ENCODE measurements at regions not wholly inside any gene's neighbourhood (a gene's known extent, or its start where the extent isn't known, plus 50 kb on each side); places are given as distances from the start of the nearest gene placed in this dataset.

DNA sequence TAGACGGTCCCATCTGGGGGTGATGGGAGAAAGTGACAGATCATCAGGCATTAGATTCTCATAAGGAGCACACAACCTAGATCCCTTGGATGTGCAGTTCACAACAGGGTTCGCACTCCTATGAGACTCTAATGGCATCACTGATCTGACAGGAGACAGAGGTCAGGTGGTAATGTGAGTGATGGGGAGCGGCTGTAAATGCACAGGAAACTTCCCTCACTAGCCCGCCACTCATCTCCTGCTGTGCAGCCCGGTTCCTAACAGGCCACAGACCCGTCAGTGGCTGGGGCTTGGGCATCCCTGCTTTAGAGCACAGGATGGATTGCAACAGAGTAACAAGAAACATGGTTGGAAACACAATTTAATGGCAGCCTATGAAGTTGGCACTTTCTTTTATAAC, 172.6 kb upstream of the VCX3A start:
- Histone ChIP-seq H3K36me3 (ENCODE audit: insufficient read depth in 1 of 2, low read depth in 1 of 2) (no peaks in the 10 kb centered on the region), H3K4me1 (no peaks in the 10 kb centered on the region), H3K27me3 (ENCODE audit: insufficient read depth in 3 of 3, low read length in 2 of 3) (no peaks in the 10 kb centered on the region), H3K27ac (no peak overlapping the region), H3K4me3 (no peak overlapping the region), H3K9me3 (no peaks in the 10 kb centered on the region)
- no peak for DNase-seq
- 61 to 65% (median 65%) methylated on average over 6 of the region's 6 CpGs for WGBS, 3 donors
- ATAC-seq = no peak
- intact Hi-C loops (cut with DNase I) = no loop called here
- TF ChIP-seq, protein P1, sequence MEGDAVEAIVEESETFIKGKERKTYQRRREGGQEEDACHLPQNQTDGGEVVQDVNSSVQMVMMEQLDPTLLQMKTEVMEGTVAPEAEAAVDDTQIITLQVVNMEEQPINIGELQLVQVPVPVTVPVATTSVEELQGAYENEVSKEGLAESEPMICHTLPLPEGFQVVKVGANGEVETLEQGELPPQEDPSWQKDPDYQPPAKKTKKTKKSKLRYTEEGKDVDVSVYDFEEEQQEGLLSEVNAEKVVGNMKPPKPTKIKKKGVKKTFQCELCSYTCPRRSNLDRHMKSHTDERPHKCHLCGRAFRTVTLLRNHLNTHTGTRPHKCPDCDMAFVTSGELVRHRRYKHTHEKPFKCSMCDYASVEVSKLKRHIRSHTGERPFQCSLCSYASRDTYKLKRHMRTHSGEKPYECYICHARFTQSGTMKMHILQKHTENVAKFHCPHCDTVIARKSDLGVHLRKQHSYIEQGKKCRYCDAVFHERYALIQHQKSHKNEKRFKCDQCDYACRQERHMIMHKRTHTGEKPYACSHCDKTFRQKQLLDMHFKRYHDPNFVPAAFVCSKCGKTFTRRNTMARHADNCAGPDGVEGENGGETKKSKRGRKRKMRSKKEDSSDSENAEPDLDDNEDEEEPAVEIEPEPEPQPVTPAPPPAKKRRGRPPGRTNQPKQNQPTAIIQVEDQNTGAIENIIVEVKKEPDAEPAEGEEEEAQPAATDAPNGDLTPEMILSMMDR (IDR thresholded peaks at IDR 0.05) = no peak

DNA sequence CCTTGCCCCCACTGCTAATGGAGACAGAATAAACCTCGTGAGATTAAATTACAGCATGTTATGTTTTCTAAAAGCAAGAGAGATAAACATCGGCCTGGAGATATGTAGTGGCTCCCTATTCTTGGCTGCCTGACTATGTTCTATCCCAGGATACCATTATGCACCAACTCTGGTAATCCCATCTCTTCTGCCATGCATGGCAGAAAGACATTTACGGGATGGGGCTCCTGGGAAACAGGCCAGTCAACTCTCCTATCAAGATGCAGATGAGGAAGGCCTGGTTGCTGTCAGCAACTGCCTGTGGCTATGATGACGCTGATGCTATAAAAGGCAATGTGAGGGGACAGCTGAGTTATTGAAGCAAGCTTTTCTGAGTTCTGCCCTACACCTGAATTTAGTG, 166.2 kb upstream of the VCX3A start:
- no peak overlapping the region for H3K27ac ChIP-seq
- ATAC-seq (no peak), DNase-seq (no peak)
- 82 to 93% (median 84%) methylated on average over 4 of the region's 4 CpGs for WGBS, 3 donors
- no peaks in the 10 kb centered on the region for H3K36me3 ChIP-seq (ENCODE audit: insufficient read depth in 1 of 2, low read depth in 1 of 2)
- no peaks in the 10 kb centered on the region for H3K27me3 ChIP-seq (ENCODE audit: insufficient read depth in 3 of 3, low read length in 2 of 3)
- H3K4me1 ChIP-seq = no peaks in the 10 kb centered on the region
- TF ChIP-seq, protein P1 (IDR thresholded peaks at IDR 0.05) = no peak
- intact Hi-C loops (cut with DNase I) = no loop called here
- H3K4me3 ChIP-seq = no peak overlapping the region
- H3K9me3 ChIP-seq = no peaks in the 10 kb centered on the region

GRCh38 chrX:6695717-6696116, 160.8 kb upstream of the VCX3A start:
- Histone ChIP-seq H3K27me3 (ENCODE audit: insufficient read depth in 3 of 3, low read length in 2 of 3) (no peaks in the 10 kb centered on the region), H3K36me3 (ENCODE audit: insufficient read depth in 1 of 2, low read depth in 1 of 2) (no peaks in the 10 kb centered on the region), H3K4me1 (no peaks in the 10 kb centered on the region), H3K4me3 (no peak overlapping the region), H3K27ac (no peak overlapping the region), H3K9me3 (no peaks in the 10 kb centered on the region)
- DNase-seq = no peak
- ATAC-seq = no peak
- TF ChIP-seq, protein P1 (IDR thresholded peaks at IDR 0.05) = no peak
- WGBS, 3 donors = 59 to 71% (median 71%) methylated on average over 5 of the region's 5 CpGs
- intact Hi-C loops (cut with DNase I) = no loop called here

- WGBS, 3 donors = 47 to 57% (median 55%) methylated on average over 4 of the region's 4 CpGs
- H3K4me3 ChIP-seq = no peak overlapping the region
- no peaks in the 10 kb centered on the region for H3K36me3 ChIP-seq (ENCODE audit: insufficient read depth in 1 of 2, low read depth in 1 of 2)
- no peak for DNase-seq
- H3K4me1 ChIP-seq = no peaks in the 10 kb centered on the region
- H3K27ac ChIP-seq = no peak overlapping the region
- intact Hi-C loops (cut with DNase I) = no loop called here
- TF ChIP-seq, protein P1 (IDR thresholded peaks at IDR 0.05) = no peak
- no peaks in the 10 kb centered on the region for H3K27me3 ChIP-seq (ENCODE audit: insufficient read depth in 3 of 3, low read length in 2 of 3)
- ATAC-seq = no peak
- no peaks in the 10 kb centered on the region for H3K9me3 ChIP-seq
These were observed 160.1 kb upstream of the VCX3A start for GRCh38 chrX:6694977-6695376.

DNA sequence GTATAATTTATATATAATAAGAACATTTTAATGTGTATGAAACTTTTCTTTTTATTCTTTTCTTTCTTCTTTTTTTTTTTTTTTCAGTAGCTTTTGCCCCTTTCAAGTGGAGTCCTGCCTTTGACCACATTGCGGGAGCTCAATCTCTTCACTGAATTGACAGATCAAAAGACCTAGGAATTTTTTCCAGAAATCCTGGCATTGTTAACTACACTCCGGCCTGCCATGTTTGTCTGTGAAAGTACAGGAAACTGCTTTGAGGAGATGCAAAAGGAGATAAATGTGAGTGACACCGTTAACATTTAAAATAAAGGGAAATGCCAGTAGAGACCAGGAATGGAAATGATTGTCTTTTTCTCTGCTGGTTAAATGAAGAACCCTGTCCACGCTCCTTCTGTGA, 159.3 kb upstream of the VCX3A start:
- WGBS, 3 donors = 53 to 65% (median 54%) methylated on average over 4 of the region's 4 CpGs
- intact Hi-C loops (cut with DNase I) = no loop called here
- DNase-seq = no peak
- H3K36me3 ChIP-seq (ENCODE audit: insufficient read depth in 1 of 2, low read depth in 1 of 2) = no peaks in the 10 kb centered on the region
- H3K4me1 ChIP-seq = no peaks in the 10 kb centered on the region
- H3K27me3 ChIP-seq (ENCODE audit: insufficient read depth in 3 of 3, low read length in 2 of 3) = no peaks in the 10 kb centered on the region
- H3K27ac ChIP-seq = no peak overlapping the region
- H3K4me3 ChIP-seq = no peak overlapping the region
- TF ChIP-seq, protein P1 (IDR thresholded peaks at IDR 0.05) = no peak
- H3K9me3 ChIP-seq = no peaks in the 10 kb centered on the region
- ATAC-seq = no peak
